ENCODE measurements at regions not wholly inside any gene's neighbourhood (a gene's known extent, or its start where the extent isn't known, plus 50 kb on each side); places are given as distances from the start of the nearest gene placed in this dataset.
A peak's percentile ranks its signal among the peaks of the same experiment; 100 is the strongest.

GRCh38 chrX:129233786-129234185 is 289.5 kb downstream of the SMARCA1 start:
- no peak for DNase-seq
- Histone ChIP-seq H3K4me1 (no peaks in the 10 kb centered on the region), H3K9me3 (no peaks in the 10 kb centered on the region), H3K36me3 (no peaks in the 10 kb centered on the region), H3K4me3 (no peak overlapping the region), H3K27ac (no peak overlapping the region), H3K27me3 (no peaks in the 10 kb centered on the region)
- no peak for TF ChIP-seq CTCF (IDR thresholded peaks at IDR 0.05)
- no peak for TF ChIP-seq POLR2A (IDR thresholded peaks at IDR 0.05)

- Histone ChIP-seq H3K9me3 (no peaks in the 10 kb centered on the region), H3K27me3 (no peaks in the 10 kb centered on the region)
- DNase-seq: no peak
Observed at GRCh38 chrX:129230850-129231512, 292.3 kb downstream of the SMARCA1 start.

GRCh38 chrX:129230168-129230567 is 293.1 kb downstream of the SMARCA1 start:
- no peaks in the 10 kb centered on the region for H3K27me3 ChIP-seq
- TF ChIP-seq CTCF (IDR thresholded peaks at IDR 0.05) (no peak), POLR2A (IDR thresholded peaks at IDR 0.05) (no peak)
- H3K4me3 ChIP-seq: no peak overlapping the region
- H3K4me1 ChIP-seq: no peaks in the 10 kb centered on the region
- DNase-seq: no peak
- no peaks in the 10 kb centered on the region for H3K36me3 ChIP-seq
- no peaks in the 10 kb centered on the region for H3K9me3 ChIP-seq
- no peak overlapping the region for H3K27ac ChIP-seq

More at GRCh38 chrX:129230850-129231512, 292.3 kb downstream of the SMARCA1 start:
- Histone ChIP-seq H3K4me1 (no peaks in the 10 kb centered on the region), H3K36me3 (no peaks in the 10 kb centered on the region), H3K4me3 (no peak overlapping the region), H3K27ac (no peak overlapping the region)
- TF ChIP-seq POLR2A (IDR thresholded peaks at IDR 0.05) (no peak), CTCF (IDR thresholded peaks at IDR 0.05) (no peak)

GRCh38 chrX:129227366-129227765 is 295.9 kb downstream of the SMARCA1 start:
- H3K9me3 ChIP-seq: no peaks in the 10 kb centered on the region
- no peaks in the 10 kb centered on the region for H3K36me3 ChIP-seq
- H3K4me3 ChIP-seq: no peak overlapping the region
- H3K27me3 ChIP-seq: no peaks in the 10 kb centered on the region
- no peak for DNase-seq
- no peak overlapping the region for H3K27ac ChIP-seq
- no peak for TF ChIP-seq CTCF (IDR thresholded peaks at IDR 0.05)
- no peak for TF ChIP-seq POLR2A (IDR thresholded peaks at IDR 0.05)
- no peaks in the 10 kb centered on the region for H3K4me1 ChIP-seq

- Histone ChIP-seq H3K9me3 (no peaks in the 10 kb centered on the region), H3K36me3 (no peaks in the 10 kb centered on the region), H3K27ac (no peak overlapping the region), H3K4me1 (no peaks in the 10 kb centered on the region), H3K27me3 (no peaks in the 10 kb centered on the region), H3K4me3 (no peak overlapping the region)
- no peak for TF ChIP-seq POLR2A (IDR thresholded peaks at IDR 0.05)
- TF ChIP-seq CTCF (IDR thresholded peaks at IDR 0.05): no peak
- DNase-seq: peak in 2 of 3 donors; percentile 59 to 65
Observed at GRCh38 chrX:129193357-129193756, 329.9 kb downstream of the SMARCA1 start.

GRCh38 chrX:129188231-129188630 is 335.1 kb downstream of the SMARCA1 start:
- Histone ChIP-seq H3K36me3 (no peaks in the 10 kb centered on the region), H3K27me3 (no peaks in the 10 kb centered on the region), H3K27ac (no peak overlapping the region), H3K9me3 (no peaks in the 10 kb centered on the region), H3K4me1 (no peaks in the 10 kb centered on the region), H3K4me3 (no peak overlapping the region)
- DNase-seq: no peak
- TF ChIP-seq POLR2A (IDR thresholded peaks at IDR 0.05) (no peak), CTCF (IDR thresholded peaks at IDR 0.05) (no peak)

Data from Peyer's patch (tissue), 4 donors.